Endothelial cell of umbilical vein (primary cell): ENCODE measurements at regions not wholly inside any gene's neighbourhood (a gene's known extent, or its start where the extent isn't known, plus 50 kb on each side); places are given as distances from the start of the nearest gene placed in this dataset.

Experiments
- BruUV-seq: library from RNA; stranded (reverse); fragments of 400-500 nt; replicated peaks from 2 replicates; lab custom pipeline; 2021; lab: Mats Ljungman, UMichigan
- CTCF ChIA-PET: fragments of 300-600, 350-600 bp; sonication (Branson Sonifier 250); formaldehyde crosslinking; loops from one replicate; lab custom pipeline; 2021; ENCODE audit warnings: antibody characterized with exemption, inconsistent platforms; lab: Charles Lee
- POLR2A ChIA-PET: fragments of 300-600, 350-600 bp; sonication (Branson Sonifier 250); formaldehyde crosslinking; loops from one replicate; lab custom pipeline; 2021; ENCODE audit warnings: antibody characterized with exemption, inconsistent platforms; lab: Charles Lee
- DNase-seq: peaks from one replicate; pipeline ENCODE4 v3.0.0-alpha.2; 2011; ENCODE audit warnings: low read depth, low spot score
- FAIRE-seq: peaks from 2 replicates; lab custom pipeline; 2011; peaks lifted over from hg19 to GRCh38; lab: Jason Lieb, UNC
- H2AFZ ChIP-seq: 2 replicates; pipeline ENCODE4 v1.6.0; 2012; ENCODE audit warnings: low read depth, low read length, control low read depth, inconsistent platforms
- H3K27ac ChIP-seq: 2 replicates; pipeline ENCODE4 v1.5.1; 2011; ENCODE audit warnings: low read depth, mild to moderate bottlenecking, control low read depth, low read length, moderate library complexity; ENCODE audit not compliant: insufficient read depth
- H3K27me3 ChIP-seq, 2 experiments: 2 replicates each; pipeline versions ENCODE4 v1.6.0 to v1.6.1; 2011; ENCODE audit warnings: low read length in 2 of 2, mixed read lengths in 1 of 2; ENCODE audit not compliant: control insufficient read depth in 2 of 2, insufficient read depth in 2 of 2
- H3K36me3 ChIP-seq, 2 experiments: 2 replicates in 1 of 2; 3 replicates in 1 of 2; pipeline ENCODE4 v1.5.1; 2011; ENCODE audit warnings: low read length in 2 of 2, mild to moderate bottlenecking in 1 of 2, moderate library complexity in 1 of 2; ENCODE audit not compliant: control insufficient read depth in 2 of 2, insufficient read depth in 2 of 2; ENCODE audit errors: extremely low read depth in 1 of 2
- H3K4me1 ChIP-seq: 3 replicates; pipeline ENCODE4 v1.5.1; 2011; ENCODE audit warnings: mild to moderate bottlenecking, low read length; ENCODE audit not compliant: control insufficient read depth, insufficient read depth; ENCODE audit errors: extremely low read depth
- H3K4me2 ChIP-seq: 2 replicates; pipeline ENCODE4 v1.6.1; 2011; ENCODE audit warnings: low read length, control low read depth, mixed read lengths; ENCODE audit not compliant: insufficient read depth
- H3K4me3 ChIP-seq, 3 experiments: fragments of 200-600 bp in 1 of 3; sonication (generic), shearing (Covaris generic) in 1 of 3; replicated peaks in 1 of 3; 2 replicates each; pipeline ENCODE4 v1.5.1; 2011 to 2016; ENCODE audit warnings: control low read depth in 3 of 3, low read length in 3 of 3, mild to moderate bottlenecking in 2 of 3, inconsistent platforms in 1 of 3, low read depth in 1 of 3, moderate library complexity in 1 of 3; ENCODE audit not compliant: insufficient read depth in 1 of 3
- H3K79me2 ChIP-seq: 2 replicates; pipeline ENCODE4 v1.6.0; 2012; ENCODE audit warnings: low read length, inconsistent platforms; ENCODE audit not compliant: control insufficient read depth, insufficient read depth
- H3K9ac ChIP-seq: replicated peaks from 2 replicates; pipeline ENCODE3; 2011; ENCODE audit warnings: low read length, control low read depth; ENCODE audit not compliant: insufficient read depth; ENCODE audit errors: extremely low read depth
- H3K9me1 ChIP-seq: replicated peaks from 3 replicates; pipeline ENCODE4 v1.6.0; 2011; ENCODE audit warnings: mild to moderate bottlenecking, low read length; ENCODE audit not compliant: control insufficient read depth, insufficient read depth; ENCODE audit errors: extremely low read depth
- H3K9me3 ChIP-seq: replicated peaks from 2 replicates; pipeline ENCODE4 v1.5.1; 2012; ENCODE audit warnings: low read length, inconsistent platforms; ENCODE audit not compliant: control insufficient read depth, insufficient read depth
- H4K20me1 ChIP-seq: replicated peaks from 2 replicates; pipeline ENCODE3; 2011; ENCODE audit warnings: mild to moderate bottlenecking, low read length; ENCODE audit not compliant: control insufficient read depth, insufficient read depth; ENCODE audit errors: extremely low read depth
- EZH2 ChIP-seq: IDR thresholded peaks from 2 replicates; pipeline ENCODE4 v1.6.1; 2012; ENCODE audit warnings: borderline replicate concordance, low read depth, mild to moderate bottlenecking, moderate library complexity, low read length, inconsistent platforms; ENCODE audit not compliant: severe bottlenecking
- FOS ChIP-seq: IDR thresholded peaks from 2 replicates; pipeline ENCODE4 v1.6.1; 2011; ENCODE audit warnings: mild to moderate bottlenecking, low read length, moderate library complexity, borderline replicate concordance; ENCODE audit not compliant: insufficient read depth
- GATA2 ChIP-seq: IDR thresholded peaks from 2 replicates; pipeline ENCODE4 v1.7.0; 2011; ENCODE audit warnings: low read depth, mild to moderate bottlenecking, moderate library complexity, mixed read lengths, low read length; ENCODE audit not compliant: insufficient read length, insufficient read depth
- JUN ChIP-seq: IDR thresholded peaks from 2 replicates; pipeline ENCODE4 v1.6.1; 2011; ENCODE audit warnings: borderline replicate concordance, low read depth; ENCODE audit not compliant: insufficient read length, insufficient read depth
- MAX ChIP-seq: IDR thresholded peaks from 2 replicates; pipeline ENCODE4 v1.6.1; 2011; ENCODE audit not compliant: insufficient read depth, insufficient read length
- MYC ChIP-seq: IDR thresholded peaks from one replicate; pipeline ENCODE4 v1.6.1; 2011; ENCODE audit warnings: mild to moderate bottlenecking, low read depth, low read length
- POLR2A ChIP-seq: IDR thresholded peaks from 2 replicates; pipeline ENCODE4 v1.6.1; 2012; ENCODE audit warnings: low read depth, mild to moderate bottlenecking, control low read depth, low read length
- POLR2AphosphoS5 ChIP-seq: IDR thresholded peaks from 2 replicates; pipeline ENCODE4 v1.6.1; 2012; ENCODE audit warnings: low read depth, mild to moderate bottlenecking, control low read depth, low read length, moderate library complexity; ENCODE audit not compliant: insufficient read depth
- dilution Hi-C: fragments of 300-500 bp; cut with MboI; formaldehyde crosslinking; loops from one replicate; pipeline ENCODE4 v1.15.0; 2019; ENCODE audit warnings: low sequenced_read_pairs; ENCODE audit not compliant: extremely low pct_ligation_motif_present
- intact Hi-C: fragments of 100-400 bp; cut with micrococcal nuclease; formaldehyde crosslinking; loops from one replicate; pipeline ENCODE4 v1.10.0; 2022
- TF ChIP-seq, protein P1 (sequence below), 2 donors: IDR thresholded peaks; 1 replicate in 1 of 2; 2 replicates in 1 of 2; pipeline ENCODE4 v1.5.1; 2011; ENCODE audit warnings: low read length in 2 of 2, mild to moderate bottlenecking in 2 of 2, moderate library complexity in 2 of 2, control low read depth in 1 of 2, inconsistent platforms in 1 of 2, low read depth in 1 of 2; ENCODE audit not compliant: insufficient read depth in 1 of 2; ENCODE audit errors: extremely low read depth in 1 of 2

GRCh38 chr13:67619351-67619994 lies 389.3 kb upstream of the PCDH9 start:
- POLR2A ChIA-PET: no interaction called here
- Histone ChIP-seq H3K36me3 (no peaks in the 10 kb centered on the region), H3K4me2 (no peak overlapping the region), H3K9ac (no peak overlapping the region), H2AFZ (no peak overlapping the region), H3K9me1 (no peaks in the 10 kb centered on the region), H3K9me3 (no peaks in the 10 kb centered on the region), H3K27ac (no peak overlapping the region), H4K20me1 (no peaks in the 10 kb centered on the region), H3K27me3 (no peaks in the 10 kb centered on the region), H3K4me1 (no peaks in the 10 kb centered on the region), H3K79me2 (no peaks in the 10 kb centered on the region), H3K4me3 (no peak overlapping the region)
- intact Hi-C loops: no loop called here
- CTCF ChIA-PET: no interaction called here
- no peak for DNase-seq
- TF ChIP-seq MYC (no peak), POLR2A (no peak), JUN (no peak), MAX (no peak), POLR2AphosphoS5 (no peak), FOS (no peak), GATA2 (no peak), EZH2 (no peak)
- TF ChIP-seq, protein P1, sequence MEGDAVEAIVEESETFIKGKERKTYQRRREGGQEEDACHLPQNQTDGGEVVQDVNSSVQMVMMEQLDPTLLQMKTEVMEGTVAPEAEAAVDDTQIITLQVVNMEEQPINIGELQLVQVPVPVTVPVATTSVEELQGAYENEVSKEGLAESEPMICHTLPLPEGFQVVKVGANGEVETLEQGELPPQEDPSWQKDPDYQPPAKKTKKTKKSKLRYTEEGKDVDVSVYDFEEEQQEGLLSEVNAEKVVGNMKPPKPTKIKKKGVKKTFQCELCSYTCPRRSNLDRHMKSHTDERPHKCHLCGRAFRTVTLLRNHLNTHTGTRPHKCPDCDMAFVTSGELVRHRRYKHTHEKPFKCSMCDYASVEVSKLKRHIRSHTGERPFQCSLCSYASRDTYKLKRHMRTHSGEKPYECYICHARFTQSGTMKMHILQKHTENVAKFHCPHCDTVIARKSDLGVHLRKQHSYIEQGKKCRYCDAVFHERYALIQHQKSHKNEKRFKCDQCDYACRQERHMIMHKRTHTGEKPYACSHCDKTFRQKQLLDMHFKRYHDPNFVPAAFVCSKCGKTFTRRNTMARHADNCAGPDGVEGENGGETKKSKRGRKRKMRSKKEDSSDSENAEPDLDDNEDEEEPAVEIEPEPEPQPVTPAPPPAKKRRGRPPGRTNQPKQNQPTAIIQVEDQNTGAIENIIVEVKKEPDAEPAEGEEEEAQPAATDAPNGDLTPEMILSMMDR (IDR thresholded peaks at IDR 0.05; ENCODE audit: extremely low read depth in 1 of 2, insufficient read depth in 1 of 2, low read depth in 1 of 2, low read length in 2 of 2): no peak
- dilution Hi-C loops: no loop called here
- BruUV-seq: no TSS peak
- no peak for FAIRE-seq
